RCC 7860 (cell line): ENCODE measurements at regions not wholly inside any gene's neighbourhood (a gene's known extent, or its start where the extent isn't known, plus 50 kb on each side); places are given as distances from the start of the nearest gene placed in this dataset.
"Not testable (repeated sequence)": the region's sequence is repeated elsewhere in the genome, so short reads cannot be mapped to it uniquely, and the experiment has no call there.

Experiments
- DNase-seq: peaks from one replicate; pipeline ENCODE4 v3.0.0-alpha.2; 2015; ENCODE audit warnings: low spot score
- FAIRE-seq: peaks from 2 replicates; lab custom pipeline; 2012; peaks lifted over from hg19 to GRCh38; lab: Jason Lieb, UNC

GRCh38 chr7:34382166-34382893 is 275.7 kb upstream of the NPSR1 start:
- no peak for DNase-seq
- no peak for FAIRE-seq

GRCh38 chr7:34385384-34385783 is 272.6 kb upstream of the NPSR1 start:
- FAIRE-seq, result no peak
- DNase-seq, result no peak

GRCh38 chr7:34389332-34390078 is 268.5 kb upstream of the NPSR1 start:
- DNase-seq, result no peak
- FAIRE-seq, result no peak

GRCh38 chr7:34390103-34390502 is 267.9 kb upstream of the NPSR1 start:
- DNase-seq (no peak), FAIRE-seq (no peak)

GRCh38 chr7:34392972-34393371 is 265.0 kb upstream of the NPSR1 start:
- FAIRE-seq (no peak), DNase-seq (no peak)

GRCh38 chr7:34396437-34397064 is 261.5 kb upstream of the NPSR1 start:
- FAIRE-seq (no peak), DNase-seq (no peak)

- no peak for FAIRE-seq
- no peak for DNase-seq
These were observed 256.2 kb upstream of the NPSR1 start for GRCh38 chr7:34401776-34402175.

GRCh38 chr7:34406848-34407530 is 251.0 kb upstream of the NPSR1 start:
- no peak for DNase-seq
- no peak for FAIRE-seq

GRCh38 chr7:34407586-34407985 is 250.4 kb upstream of the NPSR1 start:
- DNase-seq, result no peak
- no peak for FAIRE-seq

- no peak for DNase-seq
- FAIRE-seq, result no peak
These were observed 240.2 kb upstream of the NPSR1 start for GRCh38 chr7:34417781-34418180.

- DNase-seq (no peak), FAIRE-seq (no peak)
These were observed 236.5 kb upstream of the NPSR1 start for GRCh38 chr7:34421526-34421925.

GRCh38 chr7:34425194-34425593 is 232.8 kb upstream of the NPSR1 start:
- FAIRE-seq, result no peak
- DNase-seq, result no peak

- FAIRE-seq, result no peak
- no peak for DNase-seq
These were observed 232.2 kb upstream of the NPSR1 start for GRCh38 chr7:34425631-34426384.

GRCh38 chr7:34430456-34430855 is 227.6 kb upstream of the NPSR1 start:
- peak; percentile 16 for DNase-seq
- no peak for FAIRE-seq

- FAIRE-seq (no peak), DNase-seq (no peak)
These were observed 219.6 kb upstream of the NPSR1 start for GRCh38 chr7:34438436-34438835.

- DNase-seq (no peak), FAIRE-seq (no peak)
These were observed 212.4 kb upstream of the NPSR1 start for GRCh38 chr7:34445653-34446052.

- FAIRE-seq, DNase-seq: not testable (repeated sequence)
These were observed 209.5 kb upstream of the NPSR1 start for GRCh38 chr7:34448531-34448930.

- FAIRE-seq, result no peak
- no peak for DNase-seq
These were observed 208.3 kb upstream of the NPSR1 start for GRCh38 chr7:34449765-34450164.

- FAIRE-seq (no peak), DNase-seq (no peak)
These were observed 206.8 kb upstream of the NPSR1 start for GRCh38 chr7:34451183-34451582.

- FAIRE-seq (no peak), DNase-seq (peak; percentile 57)
These were observed 206.1 kb upstream of the NPSR1 start for GRCh38 chr7:34451923-34452322.

GRCh38 chr7:34452363-34452762 is 205.7 kb upstream of the NPSR1 start:
- no peak for FAIRE-seq
- peak; percentile 1 for DNase-seq
